H9 (cell line): ENCODE measurements at regions not wholly inside any gene's neighbourhood (a gene's known extent, or its start where the extent isn't known, plus 50 kb on each side); places are given as distances from the start of the nearest gene placed in this dataset.

Experiments used
- DNase-seq: peaks from one replicate; pipeline ENCODE4 v3.0.0-alpha.2; 2017
- H2AFZ ChIP-seq: one replicate; pipeline ENCODE4 v1.6.1; 2013; ENCODE audit warnings: mild to moderate bottlenecking, low read length, control low read depth, moderate library complexity
- H2AK5ac ChIP-seq: 2 replicates; pipeline ENCODE4 v1.6.1; 2013; ENCODE audit warnings: low read length, control low read depth, mixed read lengths; ENCODE audit not compliant: insufficient read length
- H2BK120ac ChIP-seq: one replicate; pipeline ENCODE4 v1.6.1; 2013; ENCODE audit warnings: low read depth, mild to moderate bottlenecking, low read length, control low read depth, inconsistent platforms; ENCODE audit not compliant: poor library complexity, severe bottlenecking
- H2BK12ac ChIP-seq: 2 replicates; pipeline ENCODE4 v1.6.1; 2013; ENCODE audit warnings: low read length, control low read depth, mixed read lengths, low read depth; ENCODE audit not compliant: insufficient read length
- H2BK15ac ChIP-seq: 2 replicates; pipeline ENCODE4 v1.6.1; 2013; ENCODE audit warnings: low read depth, low read length, control low read depth
- H2BK20ac ChIP-seq: one replicate; pipeline ENCODE4 v1.6.1; 2013; ENCODE audit warnings: low read depth, mild to moderate bottlenecking, low read length, control low read depth, inconsistent platforms; ENCODE audit not compliant: poor library complexity, severe bottlenecking
- H2BK5ac ChIP-seq: 2 replicates; pipeline ENCODE4 v1.6.1; 2013; ENCODE audit warnings: low read length, control low read depth, mixed read lengths; ENCODE audit not compliant: insufficient read length
- H3K14ac ChIP-seq: 2 replicates; pipeline ENCODE4 v1.6.1; 2013; ENCODE audit warnings: low read length, control low read depth; ENCODE audit not compliant: insufficient read depth
- H3K18ac ChIP-seq: 2 replicates; pipeline ENCODE4 v1.6.1; 2013; ENCODE audit warnings: low read depth, mild to moderate bottlenecking, mixed read lengths, low read length, control low read depth; ENCODE audit not compliant: insufficient read length
- H3K23ac ChIP-seq: 2 replicates; pipeline ENCODE4 v1.6.1; 2013; ENCODE audit warnings: low read length, control low read depth, mixed read lengths, low read depth; ENCODE audit not compliant: insufficient read length
- H3K23me2 ChIP-seq: 2 replicates; pipeline ENCODE4 v1.6.1; 2013; ENCODE audit warnings: low read depth, mild to moderate bottlenecking, mixed read lengths, low read length, control low read depth; ENCODE audit not compliant: insufficient read length, poor library complexity, severe bottlenecking
- H3K27ac ChIP-seq: 2 replicates; pipeline ENCODE4 v1.5.1; 2013; ENCODE audit warnings: low read length, control low read depth, mixed read lengths, low read depth; ENCODE audit not compliant: insufficient read length
- H3K27me3 ChIP-seq: 2 replicates; pipeline ENCODE4 v1.6.1; 2013; ENCODE audit warnings: low read length, control low read depth, inconsistent platforms; ENCODE audit not compliant: insufficient read depth
- H3K4ac ChIP-seq: 2 replicates; pipeline ENCODE4 v1.6.1; 2013; ENCODE audit warnings: low read depth, mild to moderate bottlenecking, control low read depth, inconsistent platforms, low read length, moderate library complexity
- H3K4me1 ChIP-seq: 2 replicates; pipeline ENCODE4 v1.6.1; 2013; ENCODE audit warnings: low read length, control low read depth, inconsistent platforms; ENCODE audit not compliant: insufficient read depth
- H3K4me2 ChIP-seq: 2 replicates; pipeline ENCODE4 v1.6.1; 2013; ENCODE audit warnings: low read length, control low read depth, mixed read lengths; ENCODE audit not compliant: insufficient read length, insufficient read depth
- H3K56ac ChIP-seq: 2 replicates; pipeline ENCODE4 v1.6.1; 2013; ENCODE audit warnings: low read depth, mild to moderate bottlenecking, mixed read lengths, low read length, control low read depth; ENCODE audit not compliant: insufficient read length
- H3K79me1 ChIP-seq: 2 replicates; pipeline ENCODE4 v1.6.1; 2013; ENCODE audit warnings: low read depth, mild to moderate bottlenecking, moderate library complexity, low read length, control low read depth, inconsistent platforms; ENCODE audit not compliant: insufficient read depth, poor library complexity, severe bottlenecking
- H3K79me2 ChIP-seq: 2 replicates; pipeline ENCODE4 v1.6.1; 2013; ENCODE audit warnings: low read length, control low read depth, inconsistent platforms; ENCODE audit not compliant: insufficient read depth
- H3K9ac ChIP-seq: 2 replicates; pipeline ENCODE4 v1.6.1; 2013; ENCODE audit warnings: low read length, control low read depth, mixed read lengths; ENCODE audit not compliant: insufficient read length; ENCODE audit errors: extremely low read depth
- H3K9me3 ChIP-seq: one replicate; pipeline ENCODE4 v1.6.1; 2013; ENCODE audit warnings: low read depth, low read length, inconsistent platforms; ENCODE audit not compliant: control insufficient read depth
- H3T11ph ChIP-seq: one replicate; pipeline ENCODE4 v1.6.1; 2013; ENCODE audit warnings: mild to moderate bottlenecking, low read length, control low read depth, inconsistent platforms
- H4K20me1 ChIP-seq: one replicate; pipeline ENCODE4 v1.6.1; 2013; ENCODE audit not compliant: control insufficient read depth, insufficient read length, insufficient read depth
- H4K5ac ChIP-seq: 2 replicates; pipeline ENCODE4 v1.6.1; 2013; ENCODE audit warnings: low read depth, mild to moderate bottlenecking, mixed read lengths, low read length, control low read depth; ENCODE audit not compliant: insufficient read length
- H4K8ac ChIP-seq: replicated peaks from 2 replicates; pipeline ENCODE4 v1.6.1; 2013; ENCODE audit warnings: low read length, control low read depth, mixed read lengths, low read depth; ENCODE audit not compliant: insufficient read length
- H4K91ac ChIP-seq: 2 replicates; pipeline ENCODE4 v1.6.1; 2013; ENCODE audit warnings: low read depth, mild to moderate bottlenecking, moderate library complexity, mixed read lengths, low read length, control low read depth; ENCODE audit not compliant: insufficient read length
- H3K27ac Mint-ChIP-seq, 3 experiments: 2 replicates in 2 of 3; 3 replicates in 1 of 3; pipeline ENCODE4 v1.8.0; 2020 to 2021; ENCODE audit warnings: mixed read lengths in 3 of 3, mild to moderate bottlenecking in 1 of 3, moderate library complexity in 1 of 3
- H3K27me3 Mint-ChIP-seq: 2 replicates; pipeline ENCODE4 v1.8.0; 2021; ENCODE audit warnings: low read depth, mild to moderate bottlenecking, moderate library complexity, mixed read lengths
- H3K36me3 Mint-ChIP-seq, 3 experiments: 2 replicates in 2 of 3; 3 replicates in 1 of 3; pipeline ENCODE4 v1.8.0; 2020 to 2021; ENCODE audit warnings: low read depth in 3 of 3, mixed read lengths in 3 of 3; ENCODE audit not compliant: insufficient read depth in 1 of 3
- H3K4me1 Mint-ChIP-seq, 2 experiments: 2 replicates each; pipeline ENCODE4 v1.8.0; 2020; ENCODE audit warnings: mixed read lengths in 2 of 2
- H3K4me3 Mint-ChIP-seq, 2 experiments: 2 replicates in 1 of 2; 3 replicates in 1 of 2; pipeline ENCODE4 v1.8.0; 2020 to 2021; ENCODE audit warnings: mild to moderate bottlenecking in 2 of 2, mixed read lengths in 2 of 2, moderate library complexity in 1 of 2
- H3K9me3 Mint-ChIP-seq, 2 experiments: 2 replicates in 1 of 2; 3 replicates in 1 of 2; pipeline ENCODE4 v1.8.0; 2020; ENCODE audit warnings: mild to moderate bottlenecking in 2 of 2, mixed read lengths in 2 of 2, moderate library complexity in 1 of 2
- CTCF ChIP-seq: fragments of 200-600 bp; sonication (generic); conservative IDR thresholded peaks from 3 replicates; pipeline ENCODE4 v1.8.0; 2021; ENCODE audit warnings: antibody characterized with exemption, mild to moderate bottlenecking
- WGBS: extraction: QIAGEN DNeasy Blood & Tissue Kit; methylation state at CpG from one replicate; pipeline ENCODE4 v1.1.7; 2013; ENCODE audit warnings: missing lambda C conversion rate, low lambda C conversion rate, mixed read lengths; ENCODE audit not compliant: insufficient read length; ENCODE audit errors: extremely low coverage; 5-methylcytosine and 5-hydroxymethylcytosine counted together

- H3K4me3 Mint-ChIP-seq: no peak overlapping the region
- DNase-seq: no peak
- Histone ChIP-seq H2BK20ac (no peak overlapping the region), H2BK12ac (no peak overlapping the region), H4K8ac (no peak overlapping the region), H3K14ac (no peak overlapping the region), H3K27me3 (no peaks in the 10 kb centered on the region), H2AK5ac (no peak overlapping the region), H3K27ac (no peak overlapping the region), H3K4ac (no peak overlapping the region), H3K4me2 (no peak overlapping the region), H3T11ph (no peak overlapping the region), H3K79me1 (no peaks in the 10 kb centered on the region), H4K5ac (no peak overlapping the region), H2BK5ac (no peak overlapping the region), H3K9me3 (no peaks in the 10 kb centered on the region), H2AFZ (no peak overlapping the region), H3K56ac (no peak overlapping the region), H4K20me1 (no peaks in the 10 kb centered on the region), H2BK120ac (no peak overlapping the region), H2BK15ac (no peak overlapping the region), H3K18ac (no peak overlapping the region), H3K79me2 (no peaks in the 10 kb centered on the region), H3K23me2 (no peaks in the 10 kb centered on the region), H4K91ac (no peak overlapping the region), H3K23ac (no peak overlapping the region), H3K4me1 (peaks cover 4% of the 10 kb centered on the region; the same call in 1 of the 2 replicates), H3K9ac (no peak overlapping the region)
- H3K9me3 Mint-ChIP-seq: peaks cover 0 to 4% of the 10 kb centered on the region in 2 experiments; a peak in 2 of 5 replicates
- H3K27ac Mint-ChIP-seq: no peak overlapping the region
- peaks cover 5% of the 10 kb centered on the region in 2 experiments; a peak in 2 of 4 replicates for H3K4me1 Mint-ChIP-seq
- H3K27me3 Mint-ChIP-seq: peaks cover 2% of the 10 kb centered on the region
- no peak for TF ChIP-seq CTCF
- no CpG with 5 or more reads among the region's 8 CpGs for WGBS
- no peaks in the 10 kb centered on the region for H3K36me3 Mint-ChIP-seq
Measured at GRCh38 chr11:11780858-11781257, 60.9 kb upstream of the USP47 start.
